K562 (cell line): ENCODE measurements at regions not wholly inside any gene's neighbourhood (a gene's known extent, or its start where the extent isn't known, plus 50 kb on each side); places are given as distances from the start of the nearest gene placed in this dataset.

ENCODE experiments used
- FUS ChIP-seq: fragments of 200-400 bp; formaldehyde crosslinking; optimal IDR thresholded peaks from 2 replicates; pipeline ENCODE3; 2017; ENCODE audit warnings: low read depth, low read length
- NCOA1 ChIP-seq: fragments of 450-650 bp; IDR thresholded peaks from 2 replicates; pipeline ENCODE4 v1.6.1; 2016; ENCODE audit warnings: low read depth
- POLR2A ChIP-seq: fragments of 450-650 bp; conservative IDR thresholded peaks from 2 replicates; pipeline ENCODE4 v1.6.1; 2016
- POLR2AphosphoS2 ChIP-seq: IDR thresholded peaks from 2 replicates; pipeline ENCODE4 v1.6.1; 2012; ENCODE audit warnings: low read length, improper control_type of control experiment
- RAD21 ChIP-seq, 2 experiments: fragments of 250-450 bp in 1 of 2; fragments of 450-650 bp in 1 of 2; sonication (Bioruptor Pico) in 1 of 2; formaldehyde crosslinking in 1 of 2; IDR thresholded peaks in 1 of 2; conservative IDR thresholded peaks in 1 of 2; 2 replicates each; pipeline versions ENCODE4 v1.4.0 to v1.8.0; 2020 to 2022; ENCODE audit warnings: mild to moderate bottlenecking in 2 of 2, moderate library complexity in 1 of 2
- SIX5 ChIP-seq, 2 experiments: IDR thresholded peaks; 2 replicates each; pipeline ENCODE4 v1.6.1; 2011; ENCODE audit warnings: low read length in 2 of 2, borderline replicate concordance in 1 of 2, low read depth in 1 of 2, mild to moderate bottlenecking in 1 of 2, moderate library complexity in 1 of 2; ENCODE audit not compliant: insufficient read depth in 1 of 2
- SOX6 ChIP-seq: fragments of 450-650 bp; IDR thresholded peaks from 2 replicates; pipeline ENCODE4 v1.6.1; 2014; ENCODE audit warnings: mild to moderate bottlenecking
- ZFP1 ChIP-seq: fragments of 450-650 bp; formaldehyde crosslinking; IDR thresholded peaks from 2 replicates; pipeline ENCODE4 v1.4.0; 2020; ENCODE audit warnings: mild to moderate bottlenecking, mixed read lengths
- TF ChIP-seq, protein P1 (sequence below), 3 experiments: IDR thresholded peaks in 2 of 3; conservative IDR thresholded peaks in 1 of 3; 2 replicates each; pipeline ENCODE4 v1.5.1; 2011 to 2012; ENCODE audit warnings: low read length in 3 of 3, mild to moderate bottlenecking in 3 of 3, control low read depth in 2 of 3, improper control_type of control experiment in 1 of 3, inconsistent platforms in 1 of 3, low read depth in 1 of 3, mixed read lengths in 1 of 3, moderate library complexity in 1 of 3; ENCODE audit not compliant: insufficient read depth in 2 of 3
- TF ChIP-seq, protein P2 (sequence below), 2 experiments: fragments of 450-650 bp in 1 of 2; sonication (generic) in 1 of 2; formaldehyde crosslinking in 1 of 2; IDR thresholded peaks in 1 of 2; conservative IDR thresholded peaks in 1 of 2; 2 replicates each; pipeline versions ENCODE4 v1.6.1 to v1.8.1; 2016 to 2023; ENCODE audit warnings: mild to moderate bottlenecking in 2 of 2, moderate library complexity in 2 of 2, inconsistent platforms in 1 of 2, missing genetic modification reagents in 1 of 2

DNA sequence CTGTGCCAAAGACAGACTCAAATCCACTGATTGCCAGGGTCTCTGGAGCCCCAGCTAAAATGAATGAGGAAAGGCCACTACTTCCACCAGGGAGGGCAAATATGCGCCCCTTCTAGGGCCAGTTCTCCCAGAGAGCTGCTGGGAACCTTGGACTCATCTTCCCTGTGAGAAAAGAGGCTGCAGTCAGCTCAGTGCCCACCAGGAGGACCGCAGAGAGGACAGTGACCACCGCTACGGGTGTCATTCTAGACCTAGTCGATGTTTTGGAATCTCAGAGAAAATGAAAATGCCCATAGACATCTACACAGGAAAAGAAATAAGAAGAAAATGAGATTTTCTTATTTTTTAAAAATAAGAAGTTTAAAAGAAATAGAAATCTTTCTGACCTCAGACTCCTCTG, 235.1 kb downstream of the UQCRFS1 start:
- TF ChIP-seq ZFP1 (CRISPR knock-in tag), result no peak
- no peak for TF ChIP-seq NCOA1
- TF ChIP-seq, protein P1, sequence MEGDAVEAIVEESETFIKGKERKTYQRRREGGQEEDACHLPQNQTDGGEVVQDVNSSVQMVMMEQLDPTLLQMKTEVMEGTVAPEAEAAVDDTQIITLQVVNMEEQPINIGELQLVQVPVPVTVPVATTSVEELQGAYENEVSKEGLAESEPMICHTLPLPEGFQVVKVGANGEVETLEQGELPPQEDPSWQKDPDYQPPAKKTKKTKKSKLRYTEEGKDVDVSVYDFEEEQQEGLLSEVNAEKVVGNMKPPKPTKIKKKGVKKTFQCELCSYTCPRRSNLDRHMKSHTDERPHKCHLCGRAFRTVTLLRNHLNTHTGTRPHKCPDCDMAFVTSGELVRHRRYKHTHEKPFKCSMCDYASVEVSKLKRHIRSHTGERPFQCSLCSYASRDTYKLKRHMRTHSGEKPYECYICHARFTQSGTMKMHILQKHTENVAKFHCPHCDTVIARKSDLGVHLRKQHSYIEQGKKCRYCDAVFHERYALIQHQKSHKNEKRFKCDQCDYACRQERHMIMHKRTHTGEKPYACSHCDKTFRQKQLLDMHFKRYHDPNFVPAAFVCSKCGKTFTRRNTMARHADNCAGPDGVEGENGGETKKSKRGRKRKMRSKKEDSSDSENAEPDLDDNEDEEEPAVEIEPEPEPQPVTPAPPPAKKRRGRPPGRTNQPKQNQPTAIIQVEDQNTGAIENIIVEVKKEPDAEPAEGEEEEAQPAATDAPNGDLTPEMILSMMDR (IDR thresholded peaks at IDR 0.05 in 2 of 3, conservative IDR thresholded peaks at IDR 0.05 in 1 of 3; ENCODE audit: insufficient read depth in 2 of 3, low read depth in 1 of 3, low read length in 3 of 3), result no peak
- TF ChIP-seq RAD21 (CRISPR knock-in tag; conservative IDR thresholded peaks at IDR 0.05 in 1 of 2, IDR thresholded peaks at IDR 0.05 in 1 of 2), result no peak
- TF ChIP-seq, protein P2, sequence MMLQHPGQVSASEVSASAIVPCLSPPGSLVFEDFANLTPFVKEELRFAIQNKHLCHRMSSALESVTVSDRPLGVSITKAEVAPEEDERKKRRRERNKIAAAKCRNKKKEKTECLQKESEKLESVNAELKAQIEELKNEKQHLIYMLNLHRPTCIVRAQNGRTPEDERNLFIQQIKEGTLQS (IDR thresholded peaks at IDR 0.05), result no peak
- TF ChIP-seq, protein P2 (CRISPR knock-in tag; conservative IDR thresholded peaks at IDR 0.05), result no peak
- no peak for TF ChIP-seq POLR2AphosphoS2
- no peak for TF ChIP-seq POLR2A
- no peak for TF ChIP-seq FUS
- no peak for TF ChIP-seq SOX6
- TF ChIP-seq SIX5 (IDR thresholded peaks at IDR 0.05; ENCODE audit: borderline replicate concordance in 1 of 2, insufficient read depth in 1 of 2, low read depth in 1 of 2, low read length in 2 of 2), result no peak
